ENCODE measurements at regions not wholly inside any gene's neighbourhood (a gene's known extent, or its start where the extent isn't known, plus 50 kb on each side); places are given as distances from the start of the nearest gene placed in this dataset.

DNA sequence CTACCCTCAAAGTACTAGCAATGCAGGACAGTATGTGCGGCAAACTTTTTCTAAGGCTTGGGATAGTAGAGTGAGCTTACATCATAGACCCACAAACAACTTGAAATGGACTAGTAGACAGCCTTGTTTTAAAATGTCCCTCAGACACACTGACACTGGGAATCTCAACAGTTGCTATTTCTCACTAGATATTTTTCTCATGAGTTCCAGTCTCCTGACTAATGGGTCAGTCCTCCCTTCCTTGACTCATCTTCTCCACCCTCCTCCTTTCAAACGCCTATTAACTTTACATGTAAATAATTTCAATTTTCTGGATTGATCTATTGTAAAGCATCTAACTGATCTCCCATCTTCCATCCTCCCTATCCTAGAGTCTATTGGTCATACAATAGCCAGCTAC is 308.3 kb upstream of the PREP start:
- no peak for TF ChIP-seq POLR2A (IDR thresholded peaks at IDR 0.05; ENCODE audit: low read depth, low read length)
- TF ChIP-seq POLR2AphosphoS5 (IDR thresholded peaks at IDR 0.05; ENCODE audit: low read depth, low read length), result no peak
- TF ChIP-seq PAX5 (IDR thresholded peaks at IDR 0.05; ENCODE audit: insufficient read depth, low read length, severe bottlenecking), result no peak
- no peak for TF ChIP-seq TAF1 (IDR thresholded peaks at IDR 0.05; ENCODE audit: low read depth, low read length)
- TF ChIP-seq SPI1 (IDR thresholded peaks at IDR 0.05; ENCODE audit: low read depth, low read length), result no peak

Data from GM12891 (cell line).